Stimulated activated CD4-positive, alpha-beta T cell treated with anti-CD3 and anti-CD28 coated beads, Interleukin-4, amount 100 ng/mL, for 48 hours (primary cell): ENCODE measurements at regions not wholly inside any gene's neighbourhood (a gene's known extent, or its start where the extent isn't known, plus 50 kb on each side); places are given as distances from the start of the nearest gene placed in this dataset.

ENCODE experiments used
- DNase-seq, 2 donors: peaks; one replicate each; pipeline ENCODE4 v3.0.0-alpha.2; 2020; ENCODE audit warnings: low read depth in 2 of 2

DNA sequence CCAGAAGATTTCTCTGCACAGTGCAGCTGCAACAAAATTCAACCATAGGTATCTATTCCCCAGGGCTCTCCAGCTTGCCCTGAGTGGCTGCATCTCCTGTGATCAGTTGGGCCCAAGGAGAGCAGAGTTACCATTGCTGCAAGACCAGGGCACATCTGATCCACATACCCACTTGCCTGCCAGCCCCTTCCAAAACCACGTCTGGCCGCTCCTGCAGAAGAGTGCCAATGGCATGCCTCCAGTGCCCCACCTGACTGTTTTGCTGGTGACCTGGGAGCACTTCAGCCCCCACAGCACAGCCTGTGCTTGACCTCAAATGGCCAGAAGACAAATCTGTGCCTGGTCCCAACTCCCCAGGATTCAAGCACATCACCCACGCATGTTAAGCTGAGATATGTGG is 526.1 kb upstream of the GBE1 start:
- DNase-seq = no peak

DNA sequence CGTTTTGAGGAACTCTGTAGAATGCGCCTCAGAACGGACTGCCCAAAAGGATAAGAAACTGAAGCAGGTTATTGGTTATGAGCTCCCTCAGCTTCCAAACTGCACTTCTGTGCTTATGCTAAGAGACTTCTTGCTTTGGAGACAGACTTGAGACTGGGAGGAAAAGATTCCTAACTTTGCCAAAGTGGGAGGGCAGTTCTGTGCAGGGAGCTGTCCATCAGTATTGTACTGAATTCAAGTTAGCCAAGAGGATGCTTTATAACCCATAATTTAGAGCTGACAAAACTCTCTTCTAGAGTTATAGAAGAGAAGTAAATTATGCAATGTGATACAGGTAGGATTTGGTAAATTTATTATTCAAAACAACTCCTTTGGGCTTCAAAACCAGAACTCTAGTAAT is 519.8 kb upstream of the GBE1 start:
- DNase-seq = no peak

DNA sequence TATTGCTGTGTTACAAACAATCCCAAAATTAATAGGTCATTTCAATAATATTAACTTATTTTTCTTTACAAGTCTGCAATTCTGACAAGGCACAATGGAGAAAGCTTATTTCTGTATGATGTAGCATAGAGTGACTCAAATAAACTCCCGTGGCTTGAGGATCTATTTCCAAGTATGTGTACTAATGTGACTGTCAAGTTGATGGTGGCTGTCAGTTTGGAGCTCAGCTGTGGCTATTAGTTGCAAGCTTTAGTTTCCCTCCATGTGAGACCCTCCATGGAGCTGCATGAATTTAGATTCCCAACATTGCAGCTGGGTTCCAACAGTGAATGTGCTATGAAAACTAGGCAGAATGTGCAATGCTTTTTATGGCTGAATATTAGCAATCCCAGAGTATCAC is 515.5 kb upstream of the GBE1 start:
- DNase-seq = no peak

DNA sequence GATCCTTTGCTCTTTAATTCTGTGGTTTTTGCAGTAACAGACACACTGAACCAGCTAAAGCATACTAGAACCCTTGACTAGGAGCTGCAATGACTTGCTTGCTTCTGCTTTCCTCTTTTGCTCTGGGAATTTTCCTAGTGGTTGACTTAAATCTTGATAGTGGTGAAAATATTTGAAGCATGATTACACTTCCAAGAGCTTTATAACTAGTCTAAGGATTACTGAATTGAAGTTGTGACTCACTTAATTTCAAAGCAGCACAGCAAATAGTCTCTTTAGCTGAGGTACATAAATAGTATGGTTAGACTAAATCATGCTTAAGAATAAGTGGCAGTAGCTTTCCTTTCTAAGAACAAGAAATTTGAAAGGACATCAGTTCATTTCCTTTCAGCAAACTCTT is 513.5 kb upstream of the GBE1 start:
- DNase-seq = no peak

DNA sequence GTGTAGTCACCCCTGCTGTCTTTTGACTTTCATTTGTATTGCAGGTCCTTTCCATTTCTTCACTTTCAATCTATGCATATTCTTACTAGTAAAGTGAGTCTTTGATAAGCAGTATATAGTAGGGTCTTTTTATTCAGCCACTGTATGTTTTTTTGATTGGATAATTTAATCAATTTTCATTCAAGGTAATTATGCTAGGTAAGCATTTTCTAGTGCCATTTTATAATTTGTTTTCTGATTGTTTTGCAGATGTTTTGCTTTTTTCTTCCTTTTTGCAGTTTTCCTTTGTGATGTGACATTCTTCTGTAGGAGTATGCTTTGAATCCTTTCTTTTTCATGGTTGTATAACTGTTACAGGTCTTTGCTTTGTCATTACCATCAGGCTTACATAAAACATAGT is 504.3 kb upstream of the GBE1 start:
- no peak for DNase-seq

DNA sequence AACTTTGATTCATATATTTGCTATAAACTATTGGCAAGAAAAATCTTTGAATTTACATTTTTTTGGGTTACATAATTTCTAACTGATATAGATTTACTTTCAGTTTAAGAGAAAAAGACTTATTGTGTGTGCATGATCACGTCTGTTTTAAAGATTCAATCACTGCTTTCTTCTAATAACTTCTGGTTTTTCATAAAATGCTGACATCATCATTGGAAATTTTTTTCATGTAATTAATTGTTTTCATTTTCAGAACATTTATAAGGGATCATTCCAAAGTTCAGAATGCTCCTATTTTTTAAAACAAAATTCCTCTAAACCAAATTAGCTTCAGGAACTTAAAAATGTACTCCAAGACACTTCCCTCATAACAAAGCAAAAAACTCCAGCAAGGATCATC is 500.7 kb upstream of the GBE1 start:
- DNase-seq = no peak

DNA sequence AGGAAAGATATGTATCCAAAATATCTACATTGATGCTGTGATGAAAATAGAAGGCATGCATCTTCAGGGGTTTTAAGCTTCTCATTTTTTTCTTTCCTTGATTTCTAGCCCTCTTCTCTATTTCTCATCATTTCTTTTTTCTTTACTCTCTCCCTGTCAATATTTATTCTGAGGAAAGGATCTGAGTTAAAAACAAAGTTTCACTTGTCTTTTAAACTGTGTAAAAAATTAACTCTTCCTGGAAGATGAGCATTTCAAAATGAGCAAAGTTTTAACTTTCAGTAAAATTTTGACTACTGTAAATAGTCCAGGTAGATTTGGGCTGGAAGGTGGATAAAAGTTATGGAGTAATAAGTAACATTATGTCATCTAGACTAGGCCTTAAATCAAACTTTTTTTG is 500.2 kb upstream of the GBE1 start:
- no peak for DNase-seq

DNA sequence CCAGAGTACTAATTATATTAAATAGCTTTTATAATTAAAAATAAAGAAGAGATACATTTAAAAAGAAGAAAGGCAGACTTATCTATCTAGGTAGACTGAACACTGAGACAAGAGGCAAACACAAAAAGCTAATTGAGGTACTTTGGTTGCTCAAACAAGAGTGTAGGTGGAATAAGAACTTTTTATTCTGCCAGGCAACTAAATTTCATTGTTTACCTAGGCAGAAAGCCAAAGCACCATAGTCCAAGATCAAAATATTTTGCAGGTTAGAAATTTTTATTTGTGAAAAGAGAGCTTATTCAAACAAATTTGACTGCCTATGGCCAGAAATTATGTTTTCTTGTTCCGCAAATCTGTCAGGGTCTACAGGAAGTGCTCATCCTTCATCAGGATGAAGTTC is 499.6 kb upstream of the GBE1 start:
- DNase-seq = no peak

DNA sequence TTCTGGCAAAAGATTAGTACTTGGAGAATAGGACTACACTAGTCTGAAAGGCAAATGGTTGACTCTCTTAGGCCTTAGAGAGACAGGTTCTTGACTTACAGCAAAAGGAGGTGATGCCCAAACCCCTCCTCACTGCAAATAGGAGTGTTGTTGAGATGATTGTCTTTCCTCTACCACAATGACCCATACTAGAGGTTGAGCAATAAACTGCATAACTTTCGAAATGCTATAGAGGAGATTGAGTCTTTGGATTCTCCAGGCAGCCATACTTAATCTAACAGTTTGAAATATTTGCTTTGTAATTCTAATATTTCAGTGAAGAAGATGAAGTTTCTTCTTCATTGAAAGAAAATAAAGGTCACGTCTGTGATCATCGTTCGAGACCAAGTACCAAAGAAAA is 498.5 kb upstream of the GBE1 start:
- DNase-seq = no peak

DNA sequence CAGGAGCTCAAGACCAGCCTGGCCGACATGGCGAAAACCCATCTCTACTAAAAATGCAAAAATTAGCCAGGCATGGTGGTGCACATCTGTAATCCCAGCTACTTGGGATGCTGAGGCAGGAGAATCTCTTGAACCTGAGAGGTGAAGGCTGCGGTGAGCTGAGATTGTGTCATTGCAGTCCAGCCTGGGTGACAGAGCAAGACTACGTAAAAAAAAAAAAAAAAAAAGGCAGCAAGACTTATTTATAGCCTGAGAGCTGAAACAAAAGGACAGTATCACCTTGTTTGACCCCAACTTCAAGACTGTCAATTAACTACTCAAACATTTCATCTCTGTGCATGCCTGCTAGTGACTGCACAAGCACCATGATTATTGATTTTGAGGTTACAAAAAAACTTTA is 478.9 kb upstream of the GBE1 start:
- no peak for DNase-seq

DNA sequence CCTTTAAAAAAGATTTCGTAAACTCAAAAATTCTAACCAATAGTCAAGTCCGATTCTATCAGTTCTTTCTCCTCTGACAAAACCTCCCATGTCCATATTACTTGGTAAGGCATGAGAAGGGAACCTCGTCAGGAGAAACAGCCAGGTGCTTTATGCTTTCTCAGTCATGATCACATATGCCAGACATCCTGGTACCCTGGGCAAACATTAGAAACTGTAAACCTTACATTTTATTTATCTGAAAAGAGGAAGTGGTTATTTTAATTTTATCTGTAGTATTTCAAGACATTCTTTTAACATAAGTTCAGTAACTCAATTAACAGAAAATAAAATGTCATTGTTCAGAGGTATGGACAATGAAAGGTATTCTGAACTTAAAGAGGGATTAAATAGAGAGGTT is 474.8 kb upstream of the GBE1 start:
- DNase-seq = no peak

DNA sequence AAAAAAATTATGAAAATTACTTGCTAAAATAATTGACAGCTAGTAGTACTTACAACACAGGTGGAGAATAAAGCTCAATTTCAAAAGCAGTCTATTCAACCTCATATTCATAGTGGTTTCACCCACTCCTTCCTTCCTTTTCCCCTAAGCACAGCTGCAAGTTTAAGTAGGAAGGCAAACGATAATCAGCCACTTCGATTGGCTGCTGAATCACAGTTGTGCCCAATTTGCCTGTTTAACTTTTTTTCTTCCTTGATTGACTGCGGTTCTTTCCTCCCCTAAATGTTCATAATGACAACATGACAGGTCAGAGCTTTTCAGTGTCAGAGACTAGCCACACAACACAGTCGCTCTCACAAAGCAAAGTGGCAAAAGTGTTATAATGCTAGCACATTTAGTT is 468.0 kb upstream of the GBE1 start:
- no peak for DNase-seq

DNA sequence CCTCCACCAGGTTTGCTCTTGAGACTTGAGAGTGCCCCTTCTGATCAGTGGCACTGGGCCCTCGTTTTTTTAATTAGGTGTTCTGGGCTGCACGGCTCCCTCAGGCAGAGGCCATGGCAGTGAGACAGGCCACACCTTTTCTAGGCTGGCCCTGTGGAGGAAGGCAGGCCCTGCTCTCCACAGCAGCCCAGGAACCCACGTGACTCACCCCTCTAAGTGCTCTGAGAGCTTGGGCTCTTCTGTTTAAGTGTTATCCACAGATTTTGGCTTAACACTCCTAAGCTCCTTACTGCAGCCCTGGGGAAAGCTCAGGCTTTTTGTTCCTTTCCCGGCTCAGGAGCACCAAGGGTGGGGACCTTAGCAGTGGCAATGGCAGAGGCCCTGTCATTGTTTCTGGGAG is 463.2 kb upstream of the GBE1 start:
- DNase-seq = no peak

DNA sequence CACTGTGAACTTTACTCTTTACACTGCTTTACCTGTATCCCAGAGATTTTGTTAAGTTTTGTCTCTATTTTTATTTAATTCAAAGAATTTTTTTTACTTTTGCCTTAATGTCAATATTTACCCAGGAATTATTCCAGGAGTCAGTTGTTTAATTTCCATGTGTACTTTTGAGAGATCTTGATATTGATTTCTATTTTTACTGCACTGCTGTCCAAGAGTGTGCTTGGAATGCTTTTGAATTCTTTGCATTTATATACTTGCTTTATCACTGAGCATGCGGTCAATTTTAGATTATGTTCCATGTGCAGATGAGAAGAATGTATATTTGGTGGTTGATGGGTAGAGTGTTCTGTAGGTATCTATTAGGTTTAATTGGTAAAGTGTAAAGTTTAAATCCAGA is 461.0 kb upstream of the GBE1 start:
- no peak for DNase-seq

DNA sequence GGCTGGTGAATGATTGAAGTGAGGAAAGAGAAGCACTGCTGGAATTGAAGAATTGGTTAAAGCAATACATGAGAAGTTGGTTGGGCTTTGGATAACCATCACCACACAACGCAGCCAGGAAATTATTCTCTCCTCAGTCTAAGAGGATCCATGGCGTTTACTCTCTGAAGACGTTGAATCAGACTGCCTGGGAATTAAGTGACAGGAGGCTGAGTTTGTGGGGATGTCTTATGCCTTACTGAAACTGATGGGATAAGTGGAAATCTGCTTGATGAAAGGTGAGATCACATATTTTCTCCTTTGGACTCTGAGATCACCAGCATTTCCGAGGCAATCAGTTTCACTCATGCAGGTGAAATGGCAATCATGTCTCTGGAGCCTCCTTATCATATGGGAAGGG is 456.1 kb upstream of the GBE1 start:
- DNase-seq = no peak

DNA sequence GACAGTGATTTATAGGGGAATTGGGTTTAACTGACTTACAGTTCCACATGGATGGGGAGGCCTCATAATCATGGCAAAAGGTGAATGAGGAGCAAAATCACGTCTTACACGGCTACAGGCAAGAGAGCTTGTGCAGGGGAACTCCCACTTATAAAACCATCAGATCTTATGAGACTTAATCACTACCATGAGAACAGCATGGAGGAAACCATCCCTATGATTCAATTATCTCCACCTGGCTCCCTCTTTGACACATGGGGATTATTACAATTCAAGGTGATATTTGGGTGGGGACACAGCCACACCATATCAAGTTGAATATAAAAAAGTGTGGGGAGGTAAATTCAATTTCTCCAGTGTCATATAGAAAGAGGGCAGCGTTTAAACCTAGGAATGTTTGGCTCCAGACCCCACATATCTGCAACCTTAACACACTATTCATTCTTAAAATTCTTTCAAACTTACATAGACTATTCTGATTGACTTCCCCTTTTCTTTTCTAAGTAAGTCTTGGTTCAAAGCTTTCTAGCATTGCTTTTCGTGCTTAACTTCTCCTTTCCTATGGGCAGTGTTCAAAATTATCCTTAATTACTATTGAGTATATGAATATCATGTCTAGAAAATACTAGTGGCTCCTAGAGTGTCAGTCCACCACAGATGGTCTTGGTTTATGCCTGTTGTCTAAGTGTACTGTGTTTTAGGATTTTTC is 446.7 kb upstream of the GBE1 start:
- DNase-seq = no peak

DNA sequence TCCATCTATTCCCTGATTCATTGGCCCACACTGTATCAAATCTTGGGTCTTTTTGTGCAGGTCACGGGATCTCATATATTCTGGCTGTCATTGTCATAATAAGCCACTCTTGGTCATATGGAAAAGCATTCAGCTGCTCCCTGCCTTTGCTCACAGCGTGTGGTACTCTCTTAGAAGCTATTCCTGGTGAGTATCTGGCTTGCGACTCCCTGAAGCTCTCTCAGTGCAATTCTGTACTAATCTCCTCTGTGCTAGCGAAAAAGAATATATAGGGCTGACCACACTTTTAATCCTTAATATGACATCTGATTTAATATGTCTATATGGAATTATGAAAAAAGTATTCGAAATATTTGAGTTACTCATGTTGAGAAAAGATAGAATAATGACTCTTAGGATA is 440.8 kb upstream of the GBE1 start:
- no peak for DNase-seq

DNA sequence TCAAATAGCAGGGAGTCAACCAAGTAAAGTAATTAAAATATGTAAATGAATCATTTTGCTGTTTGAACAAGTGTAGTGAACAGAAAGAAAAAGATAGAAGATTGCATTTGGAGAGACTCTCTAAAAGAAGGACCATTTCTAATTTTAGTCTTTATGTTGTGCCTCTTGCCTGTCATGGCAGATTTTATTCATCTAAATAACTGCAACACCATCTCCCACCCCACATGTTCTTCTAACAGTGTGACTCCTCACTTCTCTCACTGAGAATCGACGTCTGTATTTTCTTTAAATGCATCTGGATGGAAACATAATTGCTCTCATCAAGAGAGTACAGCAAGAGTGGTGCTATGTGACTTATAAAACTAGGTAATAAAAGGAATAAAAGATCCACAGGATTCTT is 439.9 kb upstream of the GBE1 start:
- no peak for DNase-seq

DNA sequence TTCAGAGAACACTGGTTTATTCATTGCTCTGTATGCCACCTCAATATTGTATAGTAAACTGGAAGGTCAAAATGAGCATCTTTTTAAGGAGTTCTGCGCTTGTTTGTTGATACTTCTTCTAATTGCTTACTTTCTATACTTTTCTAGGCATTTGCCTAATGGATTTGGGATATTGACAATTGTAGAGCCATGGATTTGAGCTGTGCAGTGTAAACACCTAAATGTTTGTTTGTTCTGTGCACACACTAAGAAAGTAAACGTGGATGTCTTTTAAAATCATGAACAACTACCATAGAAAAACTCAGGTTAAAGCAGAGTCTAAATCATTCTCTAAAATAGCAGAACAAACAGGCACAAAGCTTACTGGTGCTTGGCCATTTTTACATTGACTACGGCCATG is 436.6 kb upstream of the GBE1 start:
- DNase-seq = no peak

DNA sequence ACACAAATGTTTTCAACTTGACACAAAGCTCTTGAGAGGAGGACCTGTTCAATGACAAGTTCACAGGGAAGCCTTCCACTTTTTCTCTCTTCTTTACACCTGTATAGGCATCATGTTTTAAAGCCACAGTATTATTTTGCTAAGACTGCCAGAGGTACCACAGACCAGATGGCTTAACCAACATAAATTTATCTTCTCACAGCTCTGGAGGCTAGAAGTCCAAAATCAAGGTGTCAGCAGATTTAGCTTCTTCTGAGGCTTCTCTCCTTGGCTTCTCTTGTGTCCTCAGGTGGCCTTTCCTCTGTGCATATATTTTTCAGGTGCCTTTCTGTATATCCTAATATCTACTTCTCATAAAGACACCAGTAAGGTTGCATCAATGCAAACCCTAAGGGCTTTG is 435.2 kb upstream of the GBE1 start:
- no peak for DNase-seq

DNA sequence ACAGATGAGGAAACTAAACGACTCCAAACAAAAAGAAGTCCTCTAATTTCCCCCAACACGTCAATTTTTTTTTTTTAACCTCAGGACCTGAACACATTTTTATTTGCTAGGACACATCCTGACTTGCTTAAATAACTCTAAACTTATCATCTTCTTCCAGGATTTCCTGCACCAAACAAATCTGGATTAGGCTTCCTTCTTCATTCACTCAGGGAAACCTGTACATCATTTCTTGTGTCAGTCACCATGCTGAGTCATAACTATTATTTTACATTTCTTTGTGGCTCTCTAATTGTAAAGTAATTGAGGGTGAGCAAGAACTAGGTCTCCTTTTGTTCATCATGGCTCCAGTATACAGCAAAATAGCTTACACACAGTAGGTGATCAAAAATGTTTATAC is 433.4 kb upstream of the GBE1 start:
- DNase-seq = no peak

DNA sequence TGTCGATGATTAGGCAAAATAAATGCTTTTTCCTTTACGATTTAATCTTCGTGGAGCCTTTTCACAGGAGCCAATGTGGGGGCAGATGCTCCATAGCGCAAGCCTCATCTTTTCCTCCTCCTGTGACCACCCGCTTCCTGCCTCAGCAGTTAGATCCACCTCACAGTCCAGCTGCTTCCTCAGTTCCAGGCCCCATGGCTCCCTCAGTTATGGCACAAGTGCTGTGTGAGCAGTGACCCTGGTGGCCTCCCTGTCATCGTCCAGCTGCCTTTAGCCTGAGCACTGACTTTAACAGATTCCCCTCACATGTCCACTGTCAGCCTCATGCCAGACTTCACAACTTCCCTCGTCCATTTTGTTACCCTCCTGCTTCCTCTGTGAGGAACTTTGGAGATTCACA is 424.6 kb upstream of the GBE1 start:
- no peak for DNase-seq

DNA sequence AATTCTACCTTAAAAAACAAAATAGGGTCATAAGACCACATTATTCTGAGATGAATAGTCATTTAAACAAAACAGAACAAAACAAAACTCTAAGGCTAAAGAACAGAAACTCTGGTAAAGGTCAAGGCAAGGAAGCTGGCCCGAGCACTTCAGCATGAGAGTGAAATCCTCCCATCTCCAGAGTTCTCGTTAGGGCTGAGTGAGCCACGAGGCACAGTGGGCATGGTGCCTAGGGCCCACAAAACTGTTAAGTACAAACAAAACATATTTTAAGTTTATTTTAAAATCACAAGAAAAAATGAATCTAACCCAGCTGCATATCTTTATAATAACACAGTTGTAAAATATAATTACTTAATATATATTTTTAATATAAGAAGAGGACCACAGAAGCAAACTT is 417.8 kb upstream of the GBE1 start:
- no peak for DNase-seq

DNA sequence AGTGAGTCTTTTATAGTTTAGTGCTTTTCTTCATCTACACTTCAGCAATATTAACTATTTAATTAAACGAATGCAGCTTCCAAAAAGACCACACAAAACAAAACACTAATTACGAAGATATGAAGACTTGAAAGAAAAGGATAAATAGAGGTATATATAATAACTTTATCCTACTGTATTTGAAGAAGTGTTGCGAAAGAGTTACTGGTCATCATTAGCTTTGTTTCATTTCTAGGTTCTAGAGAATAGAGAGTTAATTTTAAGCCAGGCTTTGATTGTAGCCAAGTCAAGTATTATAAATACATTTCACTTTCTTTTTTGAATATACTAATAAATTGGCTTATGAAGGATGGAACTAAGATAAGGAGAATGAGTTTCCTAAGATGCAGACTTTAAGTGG is 416.8 kb upstream of the GBE1 start:
- no peak for DNase-seq

DNA sequence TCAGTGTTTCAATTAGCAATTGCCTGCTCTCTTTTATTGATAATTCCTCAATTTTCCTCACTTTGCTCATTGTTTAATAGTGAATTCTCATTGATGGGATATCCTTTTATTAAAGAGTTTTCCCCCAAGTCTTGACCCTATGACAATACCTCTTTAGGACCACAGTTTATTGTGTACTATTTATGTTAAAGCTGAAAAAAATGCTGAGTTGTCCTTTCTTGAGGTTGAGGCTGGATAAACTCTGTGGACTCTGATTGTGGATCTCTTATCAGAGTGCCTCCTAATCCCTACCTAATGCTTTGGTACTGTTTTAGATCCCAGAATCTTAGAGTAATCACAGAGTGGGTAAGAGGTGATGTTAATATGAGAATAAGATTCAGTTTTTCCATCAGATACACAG is 416.3 kb upstream of the GBE1 start:
- no peak for DNase-seq
